Activated CD4-positive, CD25-positive, alpha-beta regulatory T cell (primary cell): ENCODE measurements at regions not wholly inside any gene's neighbourhood (a gene's known extent, or its start where the extent isn't known, plus 50 kb on each side); places are given as distances from the start of the nearest gene placed in this dataset.

ENCODE experiments used
- DNase-seq, 4 experiments: peaks; one replicate each; lab custom pipeline; 2025; lab: John Stamatoyannopoulos, UW

- DNase-seq: no peak
These were observed 340.2 kb downstream of the SEC23A start for GRCh38 chr14:38762845-38763244.

GRCh38 chr14:38762426-38762825 is 340.6 kb downstream of the SEC23A start:
- DNase-seq: no peak

GRCh38 chr14:38761033-38761432 is 342.0 kb downstream of the SEC23A start:
- no peak for DNase-seq

- DNase-seq: no peak
These were observed 344.4 kb downstream of the SEC23A start for GRCh38 chr14:38758661-38759060.

- no peak for DNase-seq
These were observed 348.0 kb downstream of the SEC23A start for GRCh38 chr14:38755036-38755435.

GRCh38 chr14:38752750-38753149 is 350.3 kb downstream of the SEC23A start:
- DNase-seq: no peak

- no peak for DNase-seq
These were observed 350.7 kb downstream of the SEC23A start for GRCh38 chr14:38752341-38752740.

GRCh38 chr14:38751459-38751858 is 351.6 kb downstream of the SEC23A start:
- DNase-seq: no peak

- DNase-seq: no peak
These were observed 353.1 kb downstream of the SEC23A start for GRCh38 chr14:38749936-38750335.

GRCh38 chr14:38745861-38746260 is 357.2 kb downstream of the SEC23A start:
- no peak for DNase-seq

- DNase-seq: no peak
These were observed 359.0 kb downstream of the SEC23A start for GRCh38 chr14:38743966-38744584.

- DNase-seq: no peak
These were observed 365.2 kb downstream of the SEC23A start for GRCh38 chr14:38737686-38738407.

- DNase-seq: no peak
These were observed 368.0 kb downstream of the SEC23A start for GRCh38 chr14:38735005-38735404.

- no peak for DNase-seq
These were observed 371.1 kb downstream of the SEC23A start for GRCh38 chr14:38731962-38732361.

GRCh38 chr14:38730420-38730819 is 372.6 kb downstream of the SEC23A start:
- DNase-seq: no peak

GRCh38 chr14:38727731-38728130 is 375.3 kb downstream of the SEC23A start:
- no peak for DNase-seq

GRCh38 chr14:38724621-38725020 is 378.4 kb downstream of the SEC23A start:
- DNase-seq: no peak

GRCh38 chr14:38723959-38724358 is 379.1 kb downstream of the SEC23A start:
- no peak for DNase-seq

GRCh38 chr14:38723277-38723676 is 379.8 kb downstream of the SEC23A start:
- no peak for DNase-seq

GRCh38 chr14:38721822-38722431 is 381.1 kb downstream of the SEC23A start:
- DNase-seq: no peak

- no peak for DNase-seq
These were observed 384.5 kb downstream of the SEC23A start for GRCh38 chr14:38718519-38718918.

- DNase-seq: no peak
These were observed 386.1 kb downstream of the SEC23A start for GRCh38 chr14:38716926-38717325.

GRCh38 chr14:38710881-38711280 is 392.2 kb downstream of the SEC23A start:
- DNase-seq: no peak
